NK-92 treated with Interleukin-12 subunit alpha and Interleukin-12 subunit beta, amount 100 ng/mL, for 24 hours (cell line): ENCODE measurements at regions not wholly inside any gene's neighbourhood (a gene's known extent, or its start where the extent isn't known, plus 50 kb on each side); places are given as distances from the start of the nearest gene placed in this dataset.
"Not testable (repeated sequence)": the region's sequence is repeated elsewhere in the genome, so short reads cannot be mapped to it uniquely, and the experiment has no call there.

Experiments
- DNase-seq: peaks from one replicate; lab custom pipeline; 2025; lab: John Stamatoyannopoulos, UW

- DNase-seq = peak; percentile 4
These were observed 70.6 kb downstream of the RSL24D1 start for GRCh38 chr15:55126111-55126510.

- DNase-seq = no peak
These were observed 72.1 kb downstream of the RSL24D1 start for GRCh38 chr15:55124616-55125015.

- DNase-seq = no peak
These were observed 78.3 kb downstream of the RSL24D1 start for GRCh38 chr15:55118344-55118870.

GRCh38 chr15:55116636-55117035 lies 80.1 kb downstream of the RSL24D1 start:
- no peak for DNase-seq

GRCh38 chr15:55113736-55114135 lies 83.0 kb downstream of the RSL24D1 start:
- DNase-seq = no peak

GRCh38 chr15:55112706-55113105 lies 84.0 kb downstream of the RSL24D1 start:
- DNase-seq = no peak

GRCh38 chr15:55110446-55110845 lies 86.3 kb downstream of the RSL24D1 start:
- no peak for DNase-seq

GRCh38 chr15:55108858-55109518 lies 87.8 kb downstream of the RSL24D1 start:
- DNase-seq = peak; percentile 29

- DNase-seq = no peak
These were observed 88.3 kb downstream of the RSL24D1 start for GRCh38 chr15:55108448-55108847.

- no peak for DNase-seq
These were observed 90.6 kb downstream of the RSL24D1 start for GRCh38 chr15:55106155-55106554.

- no peak for DNase-seq
These were observed 102.6 kb downstream of the RSL24D1 start for GRCh38 chr15:55094136-55094535.

GRCh38 chr15:55088207-55088606 lies 108.5 kb downstream of the RSL24D1 start:
- no peak for DNase-seq

GRCh38 chr15:55084673-55085072 lies 112.1 kb downstream of the RSL24D1 start:
- DNase-seq = no peak

- no peak for DNase-seq
These were observed 112.5 kb downstream of the RSL24D1 start for GRCh38 chr15:55084216-55084615.

GRCh38 chr15:55077052-55077451 lies 119.7 kb downstream of the RSL24D1 start:
- DNase-seq = not testable (repeated sequence)

GRCh38 chr15:55074431-55074830 lies 122.3 kb downstream of the RSL24D1 start:
- no peak for DNase-seq

GRCh38 chr15:55063970-55064369 lies 132.8 kb downstream of the RSL24D1 start:
- DNase-seq = not testable (repeated sequence)

GRCh38 chr15:55060836-55061235 lies 135.9 kb downstream of the RSL24D1 start:
- DNase-seq = no peak

- no peak for DNase-seq
These were observed 140.2 kb downstream of the RSL24D1 start for GRCh38 chr15:55056500-55056899.

GRCh38 chr15:55044162-55044561 lies 152.6 kb downstream of the RSL24D1 start:
- no peak for DNase-seq

GRCh38 chr15:55037071-55037470 lies 159.7 kb downstream of the RSL24D1 start:
- no peak for DNase-seq

- DNase-seq = no peak
These were observed 161.0 kb downstream of the RSL24D1 start for GRCh38 chr15:55035749-55036148.

- DNase-seq = no peak
These were observed 163.2 kb downstream of the RSL24D1 start for GRCh38 chr15:55033574-55033973.

- DNase-seq = no peak
These were observed 165.0 kb downstream of the RSL24D1 start for GRCh38 chr15:55031727-55032126.
